Endothelial cell of umbilical vein (primary cell): ENCODE measurements at regions not wholly inside any gene's neighbourhood (a gene's known extent, or its start where the extent isn't known, plus 50 kb on each side); places are given as distances from the start of the nearest gene placed in this dataset.

Experiments used
- BruUV-seq: library from RNA; stranded (reverse); fragments of 400-500 nt; replicated peaks from 2 replicates; lab custom pipeline; 2021; lab: Mats Ljungman, UMichigan
- CTCF ChIA-PET: fragments of 300-600, 350-600 bp; sonication (Branson Sonifier 250); formaldehyde crosslinking; loops from one replicate; lab custom pipeline; 2021; ENCODE audit warnings: antibody characterized with exemption, inconsistent platforms; lab: Charles Lee
- POLR2A ChIA-PET: fragments of 300-600, 350-600 bp; sonication (Branson Sonifier 250); formaldehyde crosslinking; loops from one replicate; lab custom pipeline; 2021; ENCODE audit warnings: antibody characterized with exemption, inconsistent platforms; lab: Charles Lee
- DNase-seq: peaks from one replicate; pipeline ENCODE4 v3.0.0-alpha.2; 2011; ENCODE audit warnings: low read depth, low spot score
- FAIRE-seq: peaks from 2 replicates; lab custom pipeline; 2011; peaks lifted over from hg19 to GRCh38; lab: Jason Lieb, UNC
- H2AFZ ChIP-seq: 2 replicates; pipeline ENCODE4 v1.6.0; 2012; ENCODE audit warnings: low read depth, low read length, control low read depth, inconsistent platforms
- H3K27ac ChIP-seq: 2 replicates; pipeline ENCODE4 v1.5.1; 2011; ENCODE audit warnings: low read depth, mild to moderate bottlenecking, control low read depth, low read length, moderate library complexity; ENCODE audit not compliant: insufficient read depth
- H3K27me3 ChIP-seq, 2 experiments: 2 replicates each; pipeline versions ENCODE4 v1.6.0 to v1.6.1; 2011; ENCODE audit warnings: low read length in 2 of 2, mixed read lengths in 1 of 2; ENCODE audit not compliant: control insufficient read depth in 2 of 2, insufficient read depth in 2 of 2
- H3K36me3 ChIP-seq, 2 experiments: 2 replicates in 1 of 2; 3 replicates in 1 of 2; pipeline ENCODE4 v1.5.1; 2011; ENCODE audit warnings: low read length in 2 of 2, mild to moderate bottlenecking in 1 of 2, moderate library complexity in 1 of 2; ENCODE audit not compliant: control insufficient read depth in 2 of 2, insufficient read depth in 2 of 2; ENCODE audit errors: extremely low read depth in 1 of 2
- H3K4me1 ChIP-seq: 3 replicates; pipeline ENCODE4 v1.5.1; 2011; ENCODE audit warnings: mild to moderate bottlenecking, low read length; ENCODE audit not compliant: control insufficient read depth, insufficient read depth; ENCODE audit errors: extremely low read depth
- H3K4me2 ChIP-seq: 2 replicates; pipeline ENCODE4 v1.6.1; 2011; ENCODE audit warnings: low read length, control low read depth, mixed read lengths; ENCODE audit not compliant: insufficient read depth
- H3K4me3 ChIP-seq, 3 experiments: fragments of 200-600 bp in 1 of 3; sonication (generic), shearing (Covaris generic) in 1 of 3; replicated peaks in 1 of 3; 2 replicates each; pipeline ENCODE4 v1.5.1; 2011 to 2016; ENCODE audit warnings: control low read depth in 3 of 3, low read length in 3 of 3, mild to moderate bottlenecking in 2 of 3, inconsistent platforms in 1 of 3, low read depth in 1 of 3, moderate library complexity in 1 of 3; ENCODE audit not compliant: insufficient read depth in 1 of 3
- H3K79me2 ChIP-seq: 2 replicates; pipeline ENCODE4 v1.6.0; 2012; ENCODE audit warnings: low read length, inconsistent platforms; ENCODE audit not compliant: control insufficient read depth, insufficient read depth
- H3K9ac ChIP-seq: replicated peaks from 2 replicates; pipeline ENCODE3; 2011; ENCODE audit warnings: low read length, control low read depth; ENCODE audit not compliant: insufficient read depth; ENCODE audit errors: extremely low read depth
- H3K9me1 ChIP-seq: replicated peaks from 3 replicates; pipeline ENCODE4 v1.6.0; 2011; ENCODE audit warnings: mild to moderate bottlenecking, low read length; ENCODE audit not compliant: control insufficient read depth, insufficient read depth; ENCODE audit errors: extremely low read depth
- H3K9me3 ChIP-seq: replicated peaks from 2 replicates; pipeline ENCODE4 v1.5.1; 2012; ENCODE audit warnings: low read length, inconsistent platforms; ENCODE audit not compliant: control insufficient read depth, insufficient read depth
- H4K20me1 ChIP-seq: replicated peaks from 2 replicates; pipeline ENCODE3; 2011; ENCODE audit warnings: mild to moderate bottlenecking, low read length; ENCODE audit not compliant: control insufficient read depth, insufficient read depth; ENCODE audit errors: extremely low read depth
- CTCF ChIP-seq, 2 donors: IDR thresholded peaks; 1 replicate in 1 of 2; 2 replicates in 1 of 2; pipeline ENCODE4 v1.5.1; 2011; ENCODE audit warnings: low read length in 2 of 2, mild to moderate bottlenecking in 2 of 2, moderate library complexity in 2 of 2, control low read depth in 1 of 2, inconsistent platforms in 1 of 2, low read depth in 1 of 2; ENCODE audit not compliant: insufficient read depth in 1 of 2; ENCODE audit errors: extremely low read depth in 1 of 2
- EZH2 ChIP-seq: IDR thresholded peaks from 2 replicates; pipeline ENCODE4 v1.6.1; 2012; ENCODE audit warnings: borderline replicate concordance, low read depth, mild to moderate bottlenecking, moderate library complexity, low read length, inconsistent platforms; ENCODE audit not compliant: severe bottlenecking
- FOS ChIP-seq: IDR thresholded peaks from 2 replicates; pipeline ENCODE4 v1.6.1; 2011; ENCODE audit warnings: mild to moderate bottlenecking, low read length, moderate library complexity, borderline replicate concordance; ENCODE audit not compliant: insufficient read depth
- GATA2 ChIP-seq: IDR thresholded peaks from 2 replicates; pipeline ENCODE4 v1.7.0; 2011; ENCODE audit warnings: low read depth, mild to moderate bottlenecking, moderate library complexity, mixed read lengths, low read length; ENCODE audit not compliant: insufficient read length, insufficient read depth
- JUN ChIP-seq: IDR thresholded peaks from 2 replicates; pipeline ENCODE4 v1.6.1; 2011; ENCODE audit warnings: borderline replicate concordance, low read depth; ENCODE audit not compliant: insufficient read length, insufficient read depth
- MAX ChIP-seq: IDR thresholded peaks from 2 replicates; pipeline ENCODE4 v1.6.1; 2011; ENCODE audit not compliant: insufficient read depth, insufficient read length
- MYC ChIP-seq: IDR thresholded peaks from one replicate; pipeline ENCODE4 v1.6.1; 2011; ENCODE audit warnings: mild to moderate bottlenecking, low read depth, low read length
- POLR2A ChIP-seq: IDR thresholded peaks from 2 replicates; pipeline ENCODE4 v1.6.1; 2012; ENCODE audit warnings: low read depth, mild to moderate bottlenecking, control low read depth, low read length
- POLR2AphosphoS5 ChIP-seq: IDR thresholded peaks from 2 replicates; pipeline ENCODE4 v1.6.1; 2012; ENCODE audit warnings: low read depth, mild to moderate bottlenecking, control low read depth, low read length, moderate library complexity; ENCODE audit not compliant: insufficient read depth
- dilution Hi-C: fragments of 300-500 bp; cut with MboI; formaldehyde crosslinking; loops from one replicate; pipeline ENCODE4 v1.15.0; 2019; ENCODE audit warnings: low sequenced_read_pairs; ENCODE audit not compliant: extremely low pct_ligation_motif_present
- intact Hi-C: fragments of 100-400 bp; cut with micrococcal nuclease; formaldehyde crosslinking; loops from one replicate; pipeline ENCODE4 v1.10.0; 2022

- DNase-seq (no peak), FAIRE-seq (no peak)
- Histone ChIP-seq H3K9me3 (no peaks in the 10 kb centered on the region), H3K27me3 (peaks cover 0 to 2% of the 10 kb centered on the region in 2 experiments), H3K79me2 (no peaks in the 10 kb centered on the region), H3K4me3 (no peak overlapping the region), H2AFZ (no peak overlapping the region), H3K4me2 (no peak overlapping the region), H3K4me1 (no peaks in the 10 kb centered on the region), H3K27ac (no peak overlapping the region), H3K36me3 (no peaks in the 10 kb centered on the region), H3K9ac (no peak overlapping the region), H3K9me1 (no peaks in the 10 kb centered on the region), H4K20me1 (no peaks in the 10 kb centered on the region)
- dilution Hi-C loops: no loop called here
- BruUV-seq: no TSS peak
- POLR2A ChIA-PET: no interaction called here
- intact Hi-C loops: no loop called here
- CTCF ChIA-PET: interaction anchor here (1.4 kb wide), 1 partner anchor 211 kb away, joined by 3 read pairs; no protein-coding TSS in a partner anchor
- TF ChIP-seq FOS: no peak
- TF ChIP-seq MAX: no peak
- no peak for TF ChIP-seq POLR2A
- no peak for TF ChIP-seq MYC
- no peak for TF ChIP-seq EZH2
- TF ChIP-seq CTCF (IDR thresholded peaks at IDR 0.05; ENCODE audit: extremely low read depth in 1 of 2, insufficient read depth in 1 of 2, low read depth in 1 of 2, low read length in 2 of 2): no peak
- no peak for TF ChIP-seq POLR2AphosphoS5
- TF ChIP-seq JUN: no peak
- TF ChIP-seq GATA2: no peak
Observed at GRCh38 chr19:33988601-33989000, 183.7 kb upstream of the LSM14A start.
